GM12891 (cell line): ENCODE measurements at regions not wholly inside any gene's neighbourhood (a gene's known extent, or its start where the extent isn't known, plus 50 kb on each side); places are given as distances from the start of the nearest gene placed in this dataset.

Source experiments
- POLR2A ChIP-seq: IDR thresholded peaks from 2 replicates; pipeline ENCODE4 v1.6.1; 2011; ENCODE audit warnings: low read depth, low read length, control low read depth
- TAF1 ChIP-seq: IDR thresholded peaks from 2 replicates; pipeline ENCODE4 v1.6.1; 2011; ENCODE audit warnings: low read depth, low read length, control low read depth

DNA sequence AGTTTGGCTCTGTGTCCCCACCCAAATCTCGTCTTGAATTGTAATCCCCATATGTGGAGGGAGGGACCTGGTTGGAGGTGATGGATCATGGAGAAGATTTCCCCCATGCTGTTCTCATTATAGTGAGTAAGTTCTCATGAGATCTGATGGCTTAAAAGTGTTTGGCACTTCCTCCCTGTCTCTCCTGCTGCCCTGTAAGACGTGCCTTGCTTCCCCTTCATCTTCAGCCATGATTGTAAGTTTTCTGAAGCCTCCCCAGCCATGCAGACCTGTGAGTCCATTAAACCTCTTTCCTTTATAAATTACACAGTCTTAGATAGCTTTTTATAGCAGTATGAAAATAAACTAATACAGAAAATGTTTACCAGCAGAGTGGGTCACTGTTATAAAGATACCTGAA lies 577.6 kb downstream of the UTRN start:
- TF ChIP-seq POLR2A (no peak), TAF1 (no peak)
